Right atrium auricular region (tissue), 2 donors: ENCODE measurements at regions not wholly inside any gene's neighbourhood (a gene's known extent, or its start where the extent isn't known, plus 50 kb on each side); places are given as distances from the start of the nearest gene placed in this dataset.
"Not testable (repeated sequence)": the region's sequence is repeated elsewhere in the genome, so short reads cannot be mapped to it uniquely, and the experiment has no call there.

Experiments used
- DNase-seq: peaks from one replicate; pipeline ENCODE4 v3.0.0-alpha.2; 2019; ENCODE audit warnings: low spot score
- H3K27ac ChIP-seq, 2 donors: fragments of 200-600 bp; sonication (generic); 1 replicate in 1 of 2; 2 replicates in 1 of 2; pipeline ENCODE4 v1.5.1; 2016 to 2019
- H3K27me3 ChIP-seq, 2 donors: fragments of 200-600 bp; sonication (generic); one replicate each; pipeline versions ENCODE4 v1.5.1 to v1.6.0; 2017 to 2019
- H3K36me3 ChIP-seq: fragments of 200-600 bp; sonication (generic); one replicate; pipeline ENCODE4 v1.5.1; 2016
- H3K4me1 ChIP-seq, 2 donors: fragments of 200-600 bp; sonication (generic); one replicate each; pipeline versions ENCODE4 v1.5.1 to v1.6.0; 2017 to 2019
- H3K4me3 ChIP-seq, 2 donors: fragments of 200-600 bp; sonication (generic); 1 replicate in 1 of 2; 2 replicates in 1 of 2; pipeline ENCODE4 v1.5.1; 2017 to 2019; ENCODE audit warnings: mild to moderate bottlenecking in 1 of 2, moderate library complexity in 1 of 2
- H3K9me3 ChIP-seq, 2 donors: fragments of 200-600 bp; sonication (generic); one replicate each; pipeline ENCODE4 v1.5.1; 2019
- TF ChIP-seq, protein P1 (sequence below), 2 donors: fragments of 200-600 bp; sonication (generic); IDR thresholded peaks; one replicate each; pipeline ENCODE4 v1.5.1; 2019; ENCODE audit warnings: antibody characterized with exemption in 2 of 2

DNA sequence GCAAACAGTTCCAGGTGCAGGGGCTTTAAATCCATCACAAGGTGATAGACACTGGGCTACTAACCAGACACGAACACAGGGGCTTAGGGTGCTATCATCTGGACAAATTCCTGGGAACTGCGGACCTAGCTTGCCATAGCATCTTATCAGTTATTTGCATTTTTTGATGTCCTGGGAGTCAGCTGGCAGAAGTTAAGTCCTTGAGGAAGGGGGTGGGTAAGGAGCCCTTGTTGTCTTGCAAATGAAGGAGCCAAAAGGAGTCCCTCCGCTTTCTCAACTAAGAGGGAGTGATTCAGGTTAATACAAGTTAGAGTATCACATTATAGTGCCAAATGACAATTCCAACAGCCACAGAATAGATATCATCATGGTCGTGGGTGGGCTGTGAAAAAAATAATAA is 108.9 kb downstream of the NPAP1 start:
- H3K36me3 ChIP-seq: no peaks in the 10 kb centered on the region
- H3K27ac ChIP-seq: no peak overlapping the region
- no peaks in the 10 kb centered on the region for H3K27me3 ChIP-seq
- no peak for DNase-seq
- peaks cover 0 to 8% of the 10 kb centered on the region in 2 donors for H3K9me3 ChIP-seq
- TF ChIP-seq, protein P1, sequence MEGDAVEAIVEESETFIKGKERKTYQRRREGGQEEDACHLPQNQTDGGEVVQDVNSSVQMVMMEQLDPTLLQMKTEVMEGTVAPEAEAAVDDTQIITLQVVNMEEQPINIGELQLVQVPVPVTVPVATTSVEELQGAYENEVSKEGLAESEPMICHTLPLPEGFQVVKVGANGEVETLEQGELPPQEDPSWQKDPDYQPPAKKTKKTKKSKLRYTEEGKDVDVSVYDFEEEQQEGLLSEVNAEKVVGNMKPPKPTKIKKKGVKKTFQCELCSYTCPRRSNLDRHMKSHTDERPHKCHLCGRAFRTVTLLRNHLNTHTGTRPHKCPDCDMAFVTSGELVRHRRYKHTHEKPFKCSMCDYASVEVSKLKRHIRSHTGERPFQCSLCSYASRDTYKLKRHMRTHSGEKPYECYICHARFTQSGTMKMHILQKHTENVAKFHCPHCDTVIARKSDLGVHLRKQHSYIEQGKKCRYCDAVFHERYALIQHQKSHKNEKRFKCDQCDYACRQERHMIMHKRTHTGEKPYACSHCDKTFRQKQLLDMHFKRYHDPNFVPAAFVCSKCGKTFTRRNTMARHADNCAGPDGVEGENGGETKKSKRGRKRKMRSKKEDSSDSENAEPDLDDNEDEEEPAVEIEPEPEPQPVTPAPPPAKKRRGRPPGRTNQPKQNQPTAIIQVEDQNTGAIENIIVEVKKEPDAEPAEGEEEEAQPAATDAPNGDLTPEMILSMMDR (IDR thresholded peaks at IDR 0.05): no peak
- H3K4me3 ChIP-seq: no peak overlapping the region
- H3K4me1 ChIP-seq: no peaks in the 10 kb centered on the region

DNA sequence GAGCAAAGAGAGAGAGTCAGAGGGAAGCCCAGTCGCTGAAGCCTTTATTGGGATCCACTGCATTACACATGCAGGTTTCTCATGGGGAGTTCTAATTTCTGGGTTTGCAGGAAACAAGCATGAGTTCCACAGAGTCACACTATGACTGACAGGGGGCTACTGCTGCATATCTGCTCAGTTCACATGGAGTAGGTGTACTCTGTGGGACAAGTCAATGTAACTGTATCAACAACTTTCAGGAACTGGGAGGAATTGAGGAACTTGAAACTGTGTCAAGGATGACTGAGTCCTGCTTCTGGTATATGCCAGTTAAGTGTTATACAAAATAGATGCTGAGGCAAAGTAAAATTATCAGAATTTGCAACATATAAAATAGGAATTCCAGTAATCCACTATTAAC is 110.8 kb downstream of the NPAP1 start:
- H3K27me3 ChIP-seq: no peaks in the 10 kb centered on the region
- no peak overlapping the region for H3K4me3 ChIP-seq
- no peaks in the 10 kb centered on the region for H3K4me1 ChIP-seq
- peaks cover 0 to 5% of the 10 kb centered on the region in 2 donors for H3K9me3 ChIP-seq
- TF ChIP-seq, protein P1 (IDR thresholded peaks at IDR 0.05): no peak
- H3K36me3 ChIP-seq: no peaks in the 10 kb centered on the region
- H3K27ac ChIP-seq: no peak overlapping the region
- no peak for DNase-seq

DNA sequence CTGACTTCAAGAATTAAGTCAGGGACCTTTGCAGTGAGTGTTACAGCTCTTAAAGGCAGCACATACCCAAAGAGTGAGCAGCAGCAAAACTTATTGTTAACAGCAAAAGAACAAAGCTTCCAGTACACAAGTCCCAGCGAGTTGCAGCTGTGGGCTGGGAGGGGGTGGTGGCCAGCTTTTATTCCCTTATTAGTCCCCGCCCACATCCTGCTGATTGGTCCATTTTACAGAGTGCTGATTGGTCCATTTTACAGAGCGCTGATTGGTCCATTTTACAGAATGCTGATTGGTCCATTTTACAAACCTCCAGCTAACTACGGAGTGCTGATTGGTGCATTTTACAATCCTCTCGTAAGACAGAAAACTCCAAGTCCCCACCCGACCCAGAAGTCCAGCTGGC is 127.0 kb downstream of the NPAP1 start:
- DNase-seq, H3K9me3 ChIP-seq, H3K4me1 ChIP-seq, H3K27ac ChIP-seq, H3K36me3 ChIP-seq, H3K4me3 ChIP-seq, H3K27me3 ChIP-seq: not testable (repeated sequence)

DNA sequence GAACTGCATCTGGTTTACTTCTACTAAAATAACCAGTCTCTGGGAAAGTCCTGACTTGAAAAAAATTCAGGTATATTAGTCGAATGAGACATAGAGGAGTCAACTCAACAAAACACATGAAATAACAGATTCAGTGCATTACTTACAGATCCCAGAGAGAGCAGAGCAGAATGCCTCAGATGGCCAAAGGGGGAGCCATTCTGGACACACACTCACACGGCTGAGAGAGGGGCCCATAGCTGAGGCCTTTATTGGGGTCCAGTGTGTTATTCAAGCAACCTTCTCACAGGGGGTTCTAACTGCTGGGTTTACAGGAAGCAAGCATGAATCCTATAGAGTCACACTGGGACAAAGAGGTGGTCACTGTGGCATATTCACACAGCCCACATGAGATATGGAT is 135.1 kb upstream of the SNRPN start:
- H3K4me3 ChIP-seq: no peak overlapping the region
- H3K27me3 ChIP-seq: no peaks in the 10 kb centered on the region
- no peak overlapping the region for H3K27ac ChIP-seq
- TF ChIP-seq, protein P1 (IDR thresholded peaks at IDR 0.05): no peak
- no peak for DNase-seq
- H3K36me3 ChIP-seq: no peaks in the 10 kb centered on the region
- no peaks in the 10 kb centered on the region for H3K9me3 ChIP-seq
- H3K4me1 ChIP-seq: no peaks in the 10 kb centered on the region

DNA sequence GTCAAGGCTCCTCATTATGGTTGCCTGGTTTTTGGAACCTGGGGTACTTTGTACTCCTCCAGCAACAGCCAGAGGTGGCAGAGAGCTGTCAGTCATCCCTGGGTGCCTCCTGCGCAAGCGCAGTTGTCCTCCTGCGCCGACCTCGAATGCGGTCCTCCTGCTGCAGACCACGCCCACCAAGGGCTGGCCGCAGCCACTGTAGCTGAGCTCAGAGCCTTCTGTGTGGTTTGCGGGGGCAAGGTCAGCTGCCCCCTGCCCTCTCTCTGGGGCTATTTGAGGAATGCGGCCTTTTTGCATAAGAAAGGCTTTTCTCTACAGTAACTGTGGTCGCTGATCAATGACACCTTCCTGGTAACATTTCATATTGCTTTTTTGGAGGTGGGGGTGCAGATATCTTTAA is 131.3 kb upstream of the SNRPN start:
- TF ChIP-seq, protein P1 (IDR thresholded peaks at IDR 0.05): no peak
- Histone ChIP-seq H3K27ac (no peak overlapping the region), H3K4me1 (no peaks in the 10 kb centered on the region), H3K9me3 (no peaks in the 10 kb centered on the region), H3K4me3 (peak overlapping the region in 1 of 2 donors; percentile 20), H3K27me3 (no peaks in the 10 kb centered on the region), H3K36me3 (no peaks in the 10 kb centered on the region)
- no peak for DNase-seq

DNA sequence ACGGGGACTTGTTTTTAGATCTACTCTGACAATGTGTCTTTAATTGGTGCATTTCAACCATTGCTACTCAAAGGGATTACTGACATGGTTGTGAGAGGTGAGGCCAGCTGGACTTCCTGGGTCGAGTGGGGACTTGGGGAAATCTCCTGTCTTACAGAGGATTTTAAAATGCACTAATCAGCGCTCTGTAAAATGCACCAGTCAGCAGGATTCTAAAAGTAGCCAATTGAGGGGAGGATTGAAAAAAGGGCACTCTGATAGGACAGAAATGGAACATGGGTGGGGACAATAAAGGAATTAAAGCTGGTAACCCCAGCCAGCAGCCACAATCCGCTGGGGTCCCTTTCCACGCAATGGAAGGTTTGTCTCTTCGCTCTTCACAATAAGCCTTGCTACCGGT is 122.5 kb upstream of the SNRPN start:
- no peak for DNase-seq
- Histone ChIP-seq H3K27ac (no peak overlapping the region), H3K4me1 (no peaks in the 10 kb centered on the region), H3K27me3 (no peaks in the 10 kb centered on the region), H3K36me3 (no peaks in the 10 kb centered on the region), H3K4me3 (no peak overlapping the region), H3K9me3 (no peaks in the 10 kb centered on the region)
- TF ChIP-seq, protein P1 (IDR thresholded peaks at IDR 0.05): no peak
